Hypothalamus (tissue), 51 donors: ENCODE measurements at regions not wholly inside any gene's neighbourhood (a gene's known extent, or its start where the extent isn't known, plus 50 kb on each side); places are given as distances from the start of the nearest gene placed in this dataset.
"Not testable (repeated sequence)": the region's sequence is repeated elsewhere in the genome, so short reads cannot be mapped to it uniquely, and the experiment has no call there.

ENCODE experiments used
- DNase-seq, 51 donors: peaks; one replicate each; lab custom pipeline; 2025; lab: John Stamatoyannopoulos, UW

GRCh38 chr12:88366101-88366500, 214.2 kb downstream of the KITLG start:
- no peak for DNase-seq

DNA sequence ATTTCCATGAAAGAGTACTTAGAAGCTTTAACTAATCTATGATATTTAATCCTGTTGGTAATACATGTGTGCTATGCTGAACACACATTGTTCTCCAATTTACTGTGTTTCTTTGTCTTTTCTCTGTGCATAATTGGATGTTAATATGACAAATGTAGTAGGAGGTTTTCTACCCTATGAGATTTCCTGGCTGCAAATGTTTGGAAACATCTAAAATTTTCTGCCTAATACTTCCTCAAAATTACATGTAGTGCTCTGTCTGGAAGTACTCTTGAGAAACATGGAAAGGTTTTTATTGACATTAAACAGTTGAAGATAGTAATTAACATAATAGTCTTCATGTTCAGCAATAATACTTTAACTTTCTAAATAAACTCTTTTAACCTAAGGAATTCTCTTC, 213.0 kb downstream of the KITLG start:
- DNase-seq: no peak

DNA sequence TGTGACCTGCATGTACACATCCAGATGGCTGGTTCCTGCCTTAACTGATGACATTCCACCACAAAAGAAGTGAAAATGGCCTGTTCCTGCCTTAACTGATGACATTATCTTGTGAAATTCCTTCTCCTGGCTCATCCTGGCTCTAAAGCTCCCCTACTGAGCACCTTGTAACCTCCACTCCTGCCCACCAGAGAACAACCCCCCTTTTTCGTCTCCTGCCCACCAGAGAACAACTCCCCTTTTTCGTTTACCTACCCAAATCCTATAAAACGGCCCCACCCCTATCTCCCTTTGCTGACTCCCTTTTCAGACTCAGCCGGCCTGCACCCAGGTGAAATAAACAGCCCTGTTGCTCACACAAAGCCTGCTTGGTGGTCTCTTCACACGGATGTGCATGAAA, 212.2 kb downstream of the KITLG start:
- not testable (repeated sequence) for DNase-seq

DNA sequence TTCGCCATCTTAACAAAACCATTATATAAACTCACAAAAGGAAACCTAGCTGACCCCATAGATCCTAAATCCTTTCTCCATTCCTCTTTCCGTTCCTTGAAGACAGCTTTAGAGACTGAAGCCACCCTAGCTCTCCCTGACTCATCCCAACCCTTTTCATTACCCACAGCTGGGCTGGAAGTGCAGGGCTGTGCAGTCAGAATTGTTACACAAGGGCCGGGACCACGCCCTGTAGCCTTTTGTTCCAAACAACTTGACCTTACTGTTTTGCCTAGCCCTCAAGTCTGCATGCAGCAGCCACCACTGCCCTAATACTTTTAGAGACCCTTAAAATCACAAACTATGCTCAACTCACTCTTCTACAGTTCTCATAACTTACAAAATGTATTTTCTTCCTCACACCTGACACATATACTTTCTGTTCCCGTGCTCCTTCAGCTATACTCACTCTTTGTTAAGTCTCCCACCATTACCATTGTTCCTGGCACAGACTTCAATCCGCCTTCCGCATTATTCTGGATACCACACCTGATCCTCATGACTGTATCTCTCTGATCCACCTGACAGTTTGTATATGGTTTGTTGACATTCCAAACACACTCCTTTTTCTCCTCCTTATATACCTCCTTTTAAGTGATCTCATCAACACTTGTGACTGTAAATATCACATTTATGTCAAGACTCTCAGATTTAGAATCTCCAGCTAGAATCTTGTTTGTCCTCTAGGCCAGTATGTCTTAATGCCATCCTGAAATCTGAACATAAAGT, 208.7 kb downstream of the KITLG start:
- no peak for DNase-seq

DNA sequence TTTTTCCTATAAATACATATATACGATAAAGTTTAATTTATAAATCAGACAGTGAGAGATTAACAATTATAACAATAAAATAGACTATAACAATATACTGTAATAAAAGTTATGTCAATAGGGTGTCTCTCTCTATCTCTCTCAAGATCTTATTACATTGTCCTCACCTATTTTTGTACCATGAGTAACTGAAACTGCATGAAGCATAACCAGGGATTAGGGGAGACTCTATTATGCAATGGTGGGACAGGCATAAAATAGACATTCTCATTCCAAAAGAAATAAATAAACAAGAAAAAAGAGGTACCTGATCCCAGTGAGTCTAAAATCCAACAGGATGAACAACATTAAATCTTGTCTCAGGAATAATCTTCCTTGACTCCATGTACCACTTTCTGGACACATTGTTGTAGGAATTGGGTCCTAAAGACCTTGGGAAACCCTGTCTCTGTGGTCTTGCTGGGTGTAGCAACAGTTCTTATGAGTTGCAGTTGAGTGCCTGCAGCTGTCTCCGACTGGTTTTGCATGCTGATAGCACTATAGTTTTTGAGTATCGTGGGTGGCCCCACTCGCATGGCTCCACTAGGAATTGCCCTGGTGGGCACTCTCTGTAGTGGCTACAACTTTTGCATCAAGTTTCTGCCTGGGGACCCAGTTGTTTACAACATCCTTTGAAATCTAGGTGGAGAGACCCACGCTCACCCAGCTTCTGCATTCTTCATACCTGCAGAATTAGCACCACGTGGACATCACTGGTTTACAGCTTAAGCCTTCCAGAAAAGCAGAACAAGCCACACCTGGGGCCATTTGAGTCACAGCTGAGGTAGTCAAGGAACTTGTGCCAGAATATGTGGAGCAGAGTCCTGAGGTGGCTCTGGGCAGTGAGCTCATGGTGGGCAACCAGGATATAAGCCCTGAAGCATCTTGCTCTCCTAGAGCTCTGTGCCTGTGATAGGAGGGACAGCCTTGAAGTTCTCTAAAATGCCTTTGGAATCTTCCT, 204.7 kb downstream of the KITLG start:
- no peak for DNase-seq

GRCh38 chr12:88377973-88378372, 202.3 kb downstream of the KITLG start:
- no peak for DNase-seq

GRCh38 chr12:88381466-88381865, 198.8 kb downstream of the KITLG start:
- DNase-seq: no peak

GRCh38 chr12:88383405-88383804, 196.9 kb downstream of the KITLG start:
- DNase-seq: no peak

DNA sequence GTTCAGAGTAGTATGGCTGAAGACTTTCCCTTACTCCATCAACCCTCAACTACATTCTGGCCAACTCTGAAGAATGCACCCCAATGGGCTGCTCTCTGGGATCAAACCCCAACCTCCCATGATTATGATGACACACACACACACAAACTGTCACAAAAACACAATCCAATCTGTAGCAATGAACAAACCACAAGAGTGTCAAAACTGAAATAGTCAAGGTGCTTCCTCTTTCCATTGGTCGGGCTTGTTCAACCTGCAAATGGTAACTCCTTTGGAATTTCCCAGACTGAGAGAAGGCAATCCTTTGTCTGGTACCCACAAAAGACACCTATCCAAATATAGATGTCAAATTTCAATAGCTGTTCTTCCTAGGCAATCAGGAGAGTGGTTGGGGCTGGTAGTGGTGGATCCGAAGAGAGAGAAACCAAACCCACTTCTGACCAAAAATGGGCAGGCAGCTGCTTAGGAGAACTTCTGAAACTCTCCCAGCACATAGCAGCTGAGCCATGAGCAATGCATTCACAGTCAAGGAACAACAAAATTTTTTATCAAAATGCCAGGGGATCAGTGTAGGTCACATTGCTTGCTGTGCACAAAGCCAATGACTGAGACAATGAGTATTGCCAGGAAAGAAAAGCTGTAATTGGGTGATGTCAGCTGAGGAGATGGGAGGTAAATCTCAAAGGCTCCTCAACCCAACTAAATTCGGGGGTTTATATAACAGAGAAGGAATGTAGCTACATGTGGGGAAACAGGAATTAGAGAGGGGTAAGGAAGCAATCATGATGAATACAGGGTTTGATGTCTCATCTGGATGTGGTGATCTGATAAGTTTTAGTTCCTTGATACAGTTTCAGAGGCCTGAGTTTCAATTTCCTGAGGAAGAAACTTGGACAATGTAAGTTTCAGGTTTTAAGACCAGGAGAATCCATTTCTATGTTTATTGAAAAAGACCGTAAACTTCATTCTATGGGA, 191.4 kb downstream of the KITLG start:
- no peak for DNase-seq

DNA sequence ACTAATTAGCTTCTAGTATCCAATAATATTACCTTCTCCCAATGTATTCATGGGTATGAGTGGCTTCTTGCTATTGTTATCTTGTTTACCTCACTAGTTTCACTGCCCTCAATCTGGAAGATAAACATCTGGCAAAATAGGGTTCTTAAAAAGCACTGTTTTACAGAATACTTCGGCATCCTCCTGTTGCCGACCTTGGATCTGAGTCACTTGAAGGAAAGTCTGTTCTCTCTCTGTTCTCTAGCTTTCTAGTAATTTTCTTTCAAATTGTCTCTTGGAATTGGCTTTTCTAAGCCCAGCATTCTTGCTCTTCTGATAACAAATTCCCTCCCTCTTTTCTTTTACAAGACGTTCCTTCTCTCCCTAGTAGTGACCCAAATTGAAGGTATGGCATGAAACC, 189.5 kb downstream of the KITLG start:
- DNase-seq: no peak

- DNase-seq: no peak
Measured at GRCh38 chr12:88391556-88391955, 188.7 kb downstream of the KITLG start.

DNA sequence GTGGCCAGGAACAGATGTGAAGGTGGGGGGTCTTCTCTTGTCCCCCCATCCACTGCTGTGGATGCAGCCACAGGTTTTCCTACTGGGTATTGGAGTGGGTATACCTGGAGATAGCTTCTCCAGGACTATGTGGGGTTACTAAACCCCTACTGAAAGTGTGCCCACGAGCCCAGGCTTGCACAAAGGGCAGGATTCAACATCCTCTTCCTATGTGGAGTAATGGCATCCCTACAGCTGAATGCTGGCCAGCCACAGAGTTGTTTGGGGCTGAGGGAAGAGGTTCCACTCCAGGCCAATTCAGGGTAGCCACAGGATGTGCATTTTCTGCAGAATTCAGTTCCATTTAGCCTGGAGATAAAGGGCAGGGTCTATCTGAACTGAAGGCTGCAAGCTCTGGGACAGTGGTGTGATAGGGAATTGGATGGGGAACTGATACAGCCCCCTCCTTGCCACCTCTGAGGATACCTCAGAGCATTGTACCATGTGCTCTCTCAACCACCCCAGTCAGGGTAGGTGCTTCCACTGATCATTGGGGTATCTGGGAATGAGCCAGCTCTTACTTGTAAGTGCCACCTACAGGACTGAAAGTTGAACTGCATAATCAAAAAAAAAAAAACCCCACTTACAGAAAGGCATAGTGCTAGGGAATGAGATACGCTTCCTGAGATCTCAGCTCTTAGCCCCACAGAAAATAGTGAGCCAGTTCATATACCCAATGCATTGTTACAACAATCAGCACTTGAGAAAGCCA, 187.1 kb downstream of the KITLG start:
- no peak for DNase-seq

DNA sequence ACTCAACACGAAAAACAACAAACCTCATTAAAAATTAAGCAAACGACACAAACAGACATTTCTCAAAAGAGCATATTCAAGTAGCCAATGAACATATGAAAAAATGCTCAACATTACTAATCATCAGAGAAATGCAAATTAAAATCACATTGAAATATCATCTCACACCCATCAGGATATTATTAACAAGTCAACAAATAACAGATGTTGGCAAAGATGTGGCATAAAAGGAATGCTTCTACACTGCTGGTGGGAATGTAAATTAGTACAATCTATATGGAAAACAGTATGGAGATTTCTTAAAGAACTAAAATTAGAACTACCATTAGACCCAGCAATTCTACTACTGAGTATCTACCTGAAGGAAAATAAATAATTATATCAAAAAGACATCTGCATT, 182.2 kb downstream of the KITLG start:
- DNase-seq: no peak

DNA sequence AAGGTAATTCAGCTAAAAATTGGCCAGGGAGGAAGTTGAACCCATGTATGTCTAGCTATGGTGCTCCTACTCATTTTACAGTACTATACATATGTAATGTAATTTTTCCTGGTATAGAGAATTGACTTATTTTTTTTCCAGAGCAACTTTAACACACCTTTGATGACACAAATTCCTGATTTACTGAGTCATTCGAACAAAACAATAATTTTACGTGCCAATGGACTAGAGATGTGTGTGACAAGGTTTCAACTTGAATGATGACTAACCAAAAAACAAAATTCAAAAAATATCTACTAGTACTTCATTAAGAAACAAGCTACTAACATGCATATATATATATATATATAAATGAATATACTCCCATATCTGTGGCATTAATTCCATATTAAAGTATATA, 180.5 kb downstream of the KITLG start:
- no peak for DNase-seq

DNA sequence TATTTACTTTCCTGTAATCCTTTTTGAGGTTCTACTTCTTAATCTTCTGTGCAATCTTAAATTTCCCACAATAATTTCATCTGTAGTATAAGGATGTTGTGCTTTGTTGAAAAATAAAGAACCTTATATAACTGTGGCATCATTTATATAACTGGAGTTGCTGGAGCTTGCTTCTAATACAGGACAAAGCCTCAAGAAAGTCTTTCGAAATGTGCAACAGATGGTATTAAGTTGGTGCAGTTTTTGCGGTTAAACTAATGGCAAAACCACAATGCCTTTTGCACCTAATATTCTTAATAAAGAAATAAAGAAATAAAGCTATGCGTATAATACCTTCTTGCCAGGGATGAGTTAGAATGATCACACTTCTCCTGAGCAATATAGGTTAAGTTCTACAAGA, 180.0 kb downstream of the KITLG start:
- DNase-seq: no peak

DNA sequence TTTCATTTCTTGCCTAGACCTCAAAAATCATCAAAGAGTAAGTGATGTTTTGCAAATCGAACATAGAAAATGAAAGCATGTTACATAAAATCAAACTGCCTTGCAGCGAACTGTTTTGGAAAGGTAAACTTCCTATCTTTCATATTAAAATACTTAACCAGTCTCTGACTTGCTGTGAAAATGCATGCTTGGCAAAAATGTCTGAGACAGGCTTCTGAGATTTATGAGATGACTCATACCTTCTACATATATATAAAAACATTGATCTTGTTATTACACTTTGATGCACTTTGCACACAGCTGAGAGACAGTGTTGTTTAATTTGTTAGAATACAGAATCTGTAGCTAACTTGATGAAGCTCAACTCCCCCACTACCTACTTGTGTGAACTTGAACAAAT, 179.1 kb downstream of the KITLG start:
- DNase-seq: no peak

DNA sequence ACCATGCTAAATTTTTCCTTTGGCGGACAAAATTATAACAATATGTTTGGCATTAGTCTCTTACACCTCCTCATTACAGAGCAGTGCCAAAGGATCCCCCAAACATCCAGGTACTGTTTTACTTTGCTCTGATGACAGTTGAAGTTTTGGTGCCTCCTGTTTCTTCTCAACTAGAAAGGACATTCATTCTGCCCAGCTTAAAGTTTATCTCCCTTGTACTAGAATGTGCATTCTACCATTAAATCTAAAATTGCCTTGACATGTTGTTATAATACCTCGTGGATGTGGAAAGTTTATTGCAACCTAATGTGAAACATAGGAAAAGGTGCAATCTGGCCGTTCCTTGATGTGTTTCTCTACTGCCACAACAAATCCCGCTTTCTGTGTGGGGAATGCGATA, 173.4 kb downstream of the KITLG start:
- DNase-seq: no peak

- no peak for DNase-seq
Measured at GRCh38 chr12:88408823-88409222, 171.4 kb downstream of the KITLG start.

DNA sequence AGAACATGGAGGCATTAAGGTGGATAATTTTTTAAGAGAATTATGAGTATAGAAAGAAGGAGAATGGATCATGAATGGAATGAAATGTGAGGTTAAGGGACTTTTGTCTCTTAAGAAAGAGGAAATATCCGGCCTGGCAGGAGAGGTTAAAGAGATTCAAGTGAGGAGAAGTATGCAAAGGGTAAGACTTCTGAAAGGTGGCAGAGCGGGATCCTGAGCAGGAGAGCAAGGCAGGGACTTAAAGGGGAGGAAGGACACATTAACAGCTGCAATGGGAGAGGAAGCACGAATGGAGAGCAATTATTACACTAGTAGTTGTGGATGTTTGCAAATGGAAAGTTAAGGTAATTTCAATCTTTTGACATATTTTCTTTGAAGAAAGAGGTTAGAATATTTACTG, 171.0 kb downstream of the KITLG start:
- no peak for DNase-seq

DNA sequence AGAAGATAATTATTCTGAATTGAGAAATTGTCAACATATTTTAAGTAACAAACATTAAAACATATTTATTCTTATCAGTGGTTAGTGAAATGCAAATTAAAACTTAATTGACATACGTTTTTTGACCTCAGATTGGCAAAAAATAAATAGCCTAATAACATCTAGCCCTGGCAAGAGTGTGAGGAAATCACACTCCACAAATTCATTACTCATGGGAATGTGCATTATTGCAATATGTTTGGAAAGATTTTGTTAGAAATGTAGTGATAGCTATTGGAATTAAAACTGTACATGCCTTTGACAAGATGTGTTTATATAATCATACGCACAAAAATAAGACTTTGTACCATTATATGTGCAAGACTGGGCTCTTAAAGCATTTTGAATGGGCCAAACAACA, 168.6 kb downstream of the KITLG start:
- no peak for DNase-seq
